GM21526 (cell line): ENCODE measurements at regions not wholly inside any gene's neighbourhood (a gene's known extent, or its start where the extent isn't known, plus 50 kb on each side); places are given as distances from the start of the nearest gene placed in this dataset.
"Not testable (repeated sequence)": the region's sequence is repeated elsewhere in the genome, so short reads cannot be mapped to it uniquely, and the experiment has no call there.

Experiments used
- ATAC-seq: cut with Tn5 transposase; IDR thresholded peaks from one replicate; pipeline ENCODE4 v1.9.1; 2021; ENCODE audit warnings: moderate library complexity; ENCODE audit not compliant: unreplicated experiment, low FRiP score

- ATAC-seq: no peak
Observed at GRCh38 chr4:171538601-171539100, 274.6 kb upstream of the GALNTL6 start.

- ATAC-seq: no peak
Observed at GRCh38 chr4:171534391-171534790, 278.8 kb upstream of the GALNTL6 start.

GRCh38 chr4:171532968-171533367 is 280.2 kb upstream of the GALNTL6 start:
- ATAC-seq: no peak

- ATAC-seq: no peak
Observed at GRCh38 chr4:171524903-171525302, 288.3 kb upstream of the GALNTL6 start.

- ATAC-seq: no peak
Observed at GRCh38 chr4:171521726-171522125, 291.5 kb upstream of the GALNTL6 start.

- ATAC-seq: no peak
Observed at GRCh38 chr4:171519457-171519856, 293.7 kb upstream of the GALNTL6 start.

GRCh38 chr4:171517883-171518282 is 295.3 kb upstream of the GALNTL6 start:
- no peak for ATAC-seq

GRCh38 chr4:171516694-171517093 is 296.5 kb upstream of the GALNTL6 start:
- ATAC-seq: no peak

GRCh38 chr4:171484681-171485080 is 328.5 kb upstream of the GALNTL6 start:
- ATAC-seq: no peak

GRCh38 chr4:171478181-171478580 is 335.0 kb upstream of the GALNTL6 start:
- no peak for ATAC-seq

GRCh38 chr4:171475111-171475510 is 338.1 kb upstream of the GALNTL6 start:
- ATAC-seq: not testable (repeated sequence)

GRCh38 chr4:171473155-171473554 is 340.0 kb upstream of the GALNTL6 start:
- ATAC-seq: no peak

- ATAC-seq: no peak
Observed at GRCh38 chr4:171472230-171472629, 341.0 kb upstream of the GALNTL6 start.

GRCh38 chr4:171464499-171464898 is 348.7 kb upstream of the GALNTL6 start:
- no peak for ATAC-seq

- ATAC-seq: no peak
Observed at GRCh38 chr4:171461191-171461590, 352.0 kb upstream of the GALNTL6 start.

- ATAC-seq: no peak
Observed at GRCh38 chr4:171448919-171449481, 364.2 kb upstream of the GALNTL6 start.

GRCh38 chr4:171448358-171448757 is 364.8 kb upstream of the GALNTL6 start:
- ATAC-seq: no peak

- ATAC-seq: no peak
Observed at GRCh38 chr4:171441300-171441941, 371.8 kb upstream of the GALNTL6 start.

- no peak for ATAC-seq
Observed at GRCh38 chr4:171433674-171434073, 379.5 kb upstream of the GALNTL6 start.

- ATAC-seq: no peak
Observed at GRCh38 chr4:171432536-171432935, 380.7 kb upstream of the GALNTL6 start.

GRCh38 chr4:171430495-171430894 is 382.7 kb upstream of the GALNTL6 start:
- no peak for ATAC-seq

- ATAC-seq: no peak
Observed at GRCh38 chr4:171397175-171397574, 416.0 kb upstream of the GALNTL6 start.
